ENCODE measurements at regions not wholly inside any gene's neighbourhood (a gene's known extent, or its start where the extent isn't known, plus 50 kb on each side); places are given as distances from the start of the nearest gene placed in this dataset.

GRCh38 chr16:56041556-56042140, 149.6 kb upstream of the GNAO1 start:
- Mint-ChIP-seq H3K36me3 (peaks cover 15% of the 10 kb centered on the region), H3K9me3 (peaks cover 30% of the 10 kb centered on the region), H3K27me3 (ENCODE audit: low read depth) (no peaks in the 10 kb centered on the region), H3K4me1 (no peaks in the 10 kb centered on the region), H3K27ac (no peak overlapping the region), H3K4me3 (no peak overlapping the region)
- ChIA-PET CTCF (interaction anchor here (1.0 to 1.5 kb wide), 4 partner anchors 97 to 307 kb away, joined by 3 to 7 read pairs (median 6); no protein-coding TSS in a partner anchor), POLR2A (no interaction called here)
- TF ChIP-seq ZNF138 (CRISPR knock-in tag; conservative IDR thresholded peaks at IDR 0.05) (no peak), CTCF (IDR thresholded peaks at IDR 0.05) (peak; percentile 50), ZNF423 (CRISPR knock-in tag; IDR thresholded peaks at IDR 0.05) (no peak), IRF1 (CRISPR knock-in tag; IDR thresholded peaks at IDR 0.05) (no peak), TEAD1 (CRISPR knock-in tag; IDR thresholded peaks at IDR 0.05) (0 out of 2 replicates have a peak, but pooled peaks have one; percentile 53), ELF4 (CRISPR knock-in tag; IDR thresholded peaks at IDR 0.05; ENCODE audit: low read depth) (no peak), KAT7 (CRISPR knock-in tag; IDR thresholded peaks at IDR 0.05; ENCODE audit: borderline replicate concordance) (no peak), NFE2L1 (CRISPR knock-in tag; IDR thresholded peaks at IDR 0.05) (no peak)
- TF ChIP-seq, protein P1, sequence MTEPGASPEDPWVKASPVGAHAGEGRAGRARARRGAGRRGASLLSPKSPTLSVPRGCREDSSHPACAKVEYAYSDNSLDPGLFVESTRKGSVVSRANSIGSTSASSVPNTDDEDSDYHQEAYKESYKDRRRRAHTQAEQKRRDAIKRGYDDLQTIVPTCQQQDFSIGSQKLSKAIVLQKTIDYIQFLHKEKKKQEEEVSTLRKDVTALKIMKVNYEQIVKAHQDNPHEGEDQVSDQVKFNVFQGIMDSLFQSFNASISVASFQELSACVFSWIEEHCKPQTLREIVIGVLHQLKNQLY (CRISPR knock-in tag; IDR thresholded peaks at IDR 0.05), result no peak
- peak; percentile 100 for ATAC-seq
- peak; percentile 71 for DNase-seq (ENCODE audit: low spot score)

DNA sequence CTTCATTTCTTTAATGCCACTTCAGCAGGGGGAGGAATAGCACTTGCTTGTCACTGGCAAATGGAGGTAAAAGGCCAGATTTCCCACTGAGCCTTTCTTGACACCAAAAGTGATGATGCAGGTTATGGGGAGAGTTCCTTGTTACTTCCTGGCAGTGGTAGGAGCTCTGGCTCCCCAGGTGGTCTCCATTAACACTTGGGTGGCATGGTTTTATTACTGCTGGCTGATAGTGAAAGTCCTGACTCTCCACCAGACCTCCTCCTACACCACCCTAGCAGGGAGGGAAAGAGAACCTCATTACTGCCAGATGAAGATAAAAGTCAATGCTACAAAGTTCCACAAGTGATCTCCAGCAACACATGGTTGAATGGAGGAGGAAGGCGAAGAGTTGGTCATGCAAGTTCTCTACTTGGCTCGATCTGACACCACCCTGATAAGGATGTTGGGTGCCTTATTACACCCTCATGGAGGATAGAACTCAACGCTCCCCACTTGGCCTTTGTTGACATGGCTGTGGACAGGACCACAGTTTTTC, 152.7 kb upstream of the GNAO1 start:
- Mint-ChIP-seq H3K9me3 (peaks cover 40% of the 10 kb centered on the region), H3K36me3 (peaks cover 20% of the 10 kb centered on the region), H3K27ac (no peak overlapping the region), H3K4me1 (no peaks in the 10 kb centered on the region), H3K27me3 (ENCODE audit: low read depth) (no peaks in the 10 kb centered on the region), H3K4me3 (no peak overlapping the region)
- POLR2A ChIA-PET, result no interaction called here
- no peak for TF ChIP-seq HMGA2 (CRISPR knock-in tag; IDR thresholded peaks at IDR 0.05)
- no peak for TF ChIP-seq MYBL2 (CRISPR knock-in tag; IDR thresholded peaks at IDR 0.05)
- TF ChIP-seq PRRX2 (CRISPR knock-in tag; IDR thresholded peaks at IDR 0.05), result no peak
- TF ChIP-seq, protein P2, sequence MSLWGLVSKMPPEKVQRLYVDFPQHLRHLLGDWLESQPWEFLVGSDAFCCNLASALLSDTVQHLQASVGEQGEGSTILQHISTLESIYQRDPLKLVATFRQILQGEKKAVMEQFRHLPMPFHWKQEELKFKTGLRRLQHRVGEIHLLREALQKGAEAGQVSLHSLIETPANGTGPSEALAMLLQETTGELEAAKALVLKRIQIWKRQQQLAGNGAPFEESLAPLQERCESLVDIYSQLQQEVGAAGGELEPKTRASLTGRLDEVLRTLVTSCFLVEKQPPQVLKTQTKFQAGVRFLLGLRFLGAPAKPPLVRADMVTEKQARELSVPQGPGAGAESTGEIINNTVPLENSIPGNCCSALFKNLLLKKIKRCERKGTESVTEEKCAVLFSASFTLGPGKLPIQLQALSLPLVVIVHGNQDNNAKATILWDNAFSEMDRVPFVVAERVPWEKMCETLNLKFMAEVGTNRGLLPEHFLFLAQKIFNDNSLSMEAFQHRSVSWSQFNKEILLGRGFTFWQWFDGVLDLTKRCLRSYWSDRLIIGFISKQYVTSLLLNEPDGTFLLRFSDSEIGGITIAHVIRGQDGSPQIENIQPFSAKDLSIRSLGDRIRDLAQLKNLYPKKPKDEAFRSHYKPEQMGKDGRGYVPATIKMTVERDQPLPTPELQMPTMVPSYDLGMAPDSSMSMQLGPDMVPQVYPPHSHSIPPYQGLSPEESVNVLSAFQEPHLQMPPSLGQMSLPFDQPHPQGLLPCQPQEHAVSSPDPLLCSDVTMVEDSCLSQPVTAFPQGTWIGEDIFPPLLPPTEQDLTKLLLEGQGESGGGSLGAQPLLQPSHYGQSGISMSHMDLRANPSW (CRISPR knock-in tag; conservative IDR thresholded peaks at IDR 0.05; ENCODE audit: low read depth), result no peak
- TF ChIP-seq AFF4 (CRISPR knock-in tag; IDR thresholded peaks at IDR 0.05; ENCODE audit: borderline replicate concordance), result no peak
- no peak for TF ChIP-seq NFE2L1 (CRISPR knock-in tag; IDR thresholded peaks at IDR 0.05)
- no peak for TF ChIP-seq E2F4 (CRISPR knock-in tag; IDR thresholded peaks at IDR 0.05; ENCODE audit: borderline replicate concordance, low read depth)
- TF ChIP-seq NR3C1 (CRISPR knock-in tag; conservative IDR thresholded peaks at IDR 0.05; ENCODE audit: low read depth), result no peak
- no peak for TF ChIP-seq ZNF263 (CRISPR knock-in tag; IDR thresholded peaks at IDR 0.05; ENCODE audit: low read depth)
- no peak for TF ChIP-seq ZNF281 (CRISPR knock-in tag; IDR thresholded peaks at IDR 0.05)
- no peak for ATAC-seq
- CTCF ChIA-PET, result interaction anchor here (1.5 kb wide), 1 partner anchor 86 kb away, joined by 4 read pairs; no protein-coding TSS in a partner anchor
- no peak for DNase-seq (ENCODE audit: low spot score)
